Nephron (organoid): ENCODE measurements at regions not wholly inside any gene's neighbourhood (a gene's known extent, or its start where the extent isn't known, plus 50 kb on each side); places are given as distances from the start of the nearest gene placed in this dataset.

Experiments
- H3K27ac Mint-ChIP-seq, 3 experiments: 2 replicates each; pipeline ENCODE4 v1.8.0; 2020; ENCODE audit warnings: mixed read lengths in 3 of 3, mild to moderate bottlenecking in 2 of 3, moderate library complexity in 1 of 3
- H3K27me3 Mint-ChIP-seq: 2 replicates; pipeline ENCODE4 v1.8.0; 2021; ENCODE audit warnings: low read depth, mild to moderate bottlenecking, moderate library complexity, mixed read lengths
- H3K36me3 Mint-ChIP-seq: 2 replicates; pipeline ENCODE4 v1.8.0; 2020; ENCODE audit warnings: low read depth, mixed read lengths
- H3K4me1 Mint-ChIP-seq: 2 replicates; pipeline ENCODE4 v1.8.0; 2020; ENCODE audit warnings: mixed read lengths
- H3K4me3 Mint-ChIP-seq, 3 experiments: 2 replicates each; pipeline ENCODE4 v1.8.0; 2020; ENCODE audit warnings: mild to moderate bottlenecking in 3 of 3, mixed read lengths in 3 of 3, moderate library complexity in 2 of 3
- H3K9me3 Mint-ChIP-seq: 2 replicates; pipeline ENCODE4 v1.8.0; 2020; ENCODE audit warnings: mixed read lengths
- CTCF ChIP-seq, 3 experiments: fragments of 200-600 bp; sonication (generic); IDR thresholded peaks; one replicate each; pipeline ENCODE4 v1.5.0; 2021; ENCODE audit warnings: antibody characterized with exemption in 3 of 3; ENCODE audit not compliant: unreplicated experiment in 3 of 3

GRCh38 chrX:2584251-2585157 is 83.7 kb upstream of the DHRSX start:
- H3K27ac Mint-ChIP-seq: no peak overlapping the region
- peak overlapping the region; percentile 88 to 90 (median 89) for H3K4me3 Mint-ChIP-seq
- H3K36me3 Mint-ChIP-seq: no peaks in the 10 kb centered on the region
- H3K27me3 Mint-ChIP-seq: peaks cover 72% of the 10 kb centered on the region
- peaks cover 11% of the 10 kb centered on the region for H3K4me1 Mint-ChIP-seq
- TF ChIP-seq CTCF (IDR thresholded peaks at IDR 0.05; ENCODE audit: unreplicated experiment in 3 of 3): no peak
- H3K9me3 Mint-ChIP-seq: no peaks in the 10 kb centered on the region

- no peak for TF ChIP-seq CTCF (IDR thresholded peaks at IDR 0.05; ENCODE audit: unreplicated experiment in 3 of 3)
- peak overlapping the region; percentile 63 to 76 (median 70) for H3K4me3 Mint-ChIP-seq
- H3K27ac Mint-ChIP-seq: no peak overlapping the region
- no peaks in the 10 kb centered on the region for H3K36me3 Mint-ChIP-seq
- peaks cover 14% of the 10 kb centered on the region for H3K4me1 Mint-ChIP-seq
- peaks cover 80% of the 10 kb centered on the region for H3K27me3 Mint-ChIP-seq
- no peaks in the 10 kb centered on the region for H3K9me3 Mint-ChIP-seq
Measured at GRCh38 chrX:2583194-2584162, 82.7 kb upstream of the DHRSX start.

GRCh38 chrX:2582667-2583066 is 81.9 kb upstream of the DHRSX start:
- no peak overlapping the region for H3K27ac Mint-ChIP-seq
- H3K36me3 Mint-ChIP-seq: no peaks in the 10 kb centered on the region
- peak overlapping the region; percentile 63 to 76 (median 69) for H3K4me3 Mint-ChIP-seq
- TF ChIP-seq CTCF (IDR thresholded peaks at IDR 0.05; ENCODE audit: unreplicated experiment in 3 of 3): no peak
- H3K4me1 Mint-ChIP-seq: peaks cover 22% of the 10 kb centered on the region
- H3K9me3 Mint-ChIP-seq: no peaks in the 10 kb centered on the region
- H3K27me3 Mint-ChIP-seq: peaks cover 79% of the 10 kb centered on the region

GRCh38 chrX:2581296-2581695 is 80.5 kb upstream of the DHRSX start:
- Mint-ChIP-seq H3K4me1 (peaks cover 26% of the 10 kb centered on the region), H3K36me3 (no peaks in the 10 kb centered on the region), H3K9me3 (no peaks in the 10 kb centered on the region), H3K27me3 (peaks cover 65% of the 10 kb centered on the region), H3K27ac (no peak overlapping the region), H3K4me3 (peak overlapping the region in 1 of 3 experiments; percentile 28)
- no peak for TF ChIP-seq CTCF (IDR thresholded peaks at IDR 0.05; ENCODE audit: unreplicated experiment in 3 of 3)

- Mint-ChIP-seq H3K9me3 (no peaks in the 10 kb centered on the region), H3K36me3 (peaks cover 4% of the 10 kb centered on the region), H3K27ac (peak overlapping the region in 2 of 3 experiments; percentile 51 to 72), H3K4me1 (peaks cover 20% of the 10 kb centered on the region), H3K4me3 (no peak overlapping the region), H3K27me3 (peaks cover 46% of the 10 kb centered on the region)
- no peak for TF ChIP-seq CTCF (IDR thresholded peaks at IDR 0.05; ENCODE audit: unreplicated experiment in 3 of 3)
Measured at GRCh38 chrX:2578864-2579263, 78.1 kb upstream of the DHRSX start.
